ENCODE measurements at regions not wholly inside any gene's neighbourhood (a gene's known extent, or its start where the extent isn't known, plus 50 kb on each side); places are given as distances from the start of the nearest gene placed in this dataset.

GRCh38 chr15:38168467-38169070 lies 84.1 kb upstream of the SPRED1 start:
- TF ChIP-seq CTCF (IDR thresholded peaks at IDR 0.05; ENCODE audit: poor library complexity) = no peak
- no peak for TF ChIP-seq EZH2 (IDR thresholded peaks at IDR 0.05; ENCODE audit: borderline replicate concordance)
